GM21447 (cell line): ENCODE measurements at regions not wholly inside any gene's neighbourhood (a gene's known extent, or its start where the extent isn't known, plus 50 kb on each side); places are given as distances from the start of the nearest gene placed in this dataset.
"Not testable (repeated sequence)": the region's sequence is repeated elsewhere in the genome, so short reads cannot be mapped to it uniquely, and the experiment has no call there.

Source experiments
- ATAC-seq: cut with Tn5 transposase; IDR thresholded peaks from one replicate; pipeline ENCODE4 v1.9.1; 2021; ENCODE audit not compliant: unreplicated experiment

- ATAC-seq: no peak
These were observed 58.6 kb upstream of the CNTNAP2 start for GRCh38 chr7:146057958-146058357.

- ATAC-seq: no peak
These were observed 61.7 kb upstream of the CNTNAP2 start for GRCh38 chr7:146054909-146055308.

- no peak for ATAC-seq
These were observed 63.1 kb upstream of the CNTNAP2 start for GRCh38 chr7:146053492-146053891.

GRCh38 chr7:146043310-146043709 lies 73.3 kb upstream of the CNTNAP2 start:
- ATAC-seq: not testable (repeated sequence)

DNA sequence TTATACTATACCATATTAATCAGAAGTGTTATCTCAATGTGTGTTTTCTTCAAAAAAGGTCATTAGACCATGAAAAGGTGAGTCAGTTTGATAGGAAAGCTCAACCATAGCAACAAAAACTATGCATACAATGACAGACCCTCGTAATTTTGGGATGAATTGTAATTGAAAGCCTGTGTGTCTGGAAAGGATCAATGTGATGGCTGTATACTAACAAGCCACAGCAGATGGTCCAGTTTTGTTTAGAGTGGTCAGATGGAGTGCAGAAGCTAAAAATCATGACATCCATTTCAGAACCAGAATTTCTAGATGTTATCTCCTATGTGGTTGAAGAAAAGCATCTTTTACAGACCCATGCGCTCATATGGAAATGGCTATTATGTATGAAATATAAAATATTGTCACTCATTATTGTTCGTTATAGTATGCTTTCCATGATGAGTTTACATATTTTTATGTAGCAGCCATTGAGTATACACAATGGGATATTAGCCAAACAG lies 88.3 kb upstream of the CNTNAP2 start:
- no peak for ATAC-seq

DNA sequence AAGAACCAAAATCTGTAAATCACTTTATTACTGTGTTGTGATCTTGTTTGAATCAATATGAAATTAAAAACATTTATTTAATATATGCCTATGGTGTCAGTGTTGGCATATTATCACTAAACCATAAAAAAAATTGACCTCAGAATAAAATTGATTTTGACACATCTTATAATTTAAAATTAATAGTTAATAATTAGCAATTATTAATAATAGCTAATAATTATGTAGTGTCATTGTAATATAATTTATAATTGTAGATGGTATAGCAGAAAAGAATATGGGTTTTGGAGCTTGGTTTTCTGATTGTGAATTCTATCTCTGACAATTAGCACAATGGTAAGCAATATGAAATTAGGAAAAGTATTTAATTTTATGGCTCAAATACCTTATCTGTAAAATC lies 89.4 kb upstream of the CNTNAP2 start:
- no peak for ATAC-seq

GRCh38 chr7:146022776-146023175 lies 93.8 kb upstream of the CNTNAP2 start:
- ATAC-seq: no peak

- ATAC-seq: not testable (repeated sequence)
These were observed 97.3 kb upstream of the CNTNAP2 start for GRCh38 chr7:146019041-146020004.

- not testable (repeated sequence) for ATAC-seq
These were observed 99.2 kb upstream of the CNTNAP2 start for GRCh38 chr7:146017366-146017765.

GRCh38 chr7:146014154-146014553 lies 102.4 kb upstream of the CNTNAP2 start:
- not testable (repeated sequence) for ATAC-seq

- no peak for ATAC-seq
These were observed 108.3 kb upstream of the CNTNAP2 start for GRCh38 chr7:146008293-146008692.

DNA sequence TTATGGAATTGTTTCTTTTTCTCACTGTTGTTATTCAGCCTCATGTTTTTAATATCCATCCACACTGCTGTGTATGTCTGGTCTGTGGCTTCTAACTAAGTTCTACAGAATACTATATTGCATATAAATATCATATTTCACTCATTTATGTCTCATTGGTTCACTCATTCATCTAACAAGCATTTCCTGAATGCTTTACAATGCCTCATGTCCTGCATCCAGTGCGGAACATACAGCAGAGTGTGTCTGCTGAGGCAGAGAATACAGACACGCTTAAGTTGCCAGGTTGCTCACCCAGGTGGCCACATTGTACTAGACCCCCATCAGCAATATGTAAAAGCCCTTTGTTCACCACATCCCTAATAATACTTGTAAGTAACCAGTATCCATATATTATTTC lies 111.8 kb upstream of the CNTNAP2 start:
- ATAC-seq: no peak

- ATAC-seq: peak; percentile 89
These were observed 114.0 kb upstream of the CNTNAP2 start for GRCh38 chr7:146002431-146003078.

DNA sequence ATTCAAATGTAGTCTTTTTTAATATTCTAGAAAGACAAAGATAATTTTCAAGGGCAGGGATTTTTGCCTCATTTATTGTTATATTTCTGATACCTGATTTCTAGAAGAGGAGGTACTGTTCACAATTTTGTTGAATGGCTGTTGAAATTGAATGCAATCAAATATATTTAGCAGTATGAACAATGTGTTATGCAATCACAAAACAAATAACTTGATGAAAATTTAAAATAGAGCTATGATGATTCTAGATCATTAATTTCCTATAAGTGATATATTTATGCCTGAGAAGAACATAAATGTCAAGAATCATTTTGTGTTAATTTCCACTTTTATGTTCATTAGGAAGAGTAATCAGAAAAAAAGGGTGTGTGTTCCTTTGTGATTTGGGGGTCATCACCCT lies 114.6 kb upstream of the CNTNAP2 start:
- no peak for ATAC-seq

DNA sequence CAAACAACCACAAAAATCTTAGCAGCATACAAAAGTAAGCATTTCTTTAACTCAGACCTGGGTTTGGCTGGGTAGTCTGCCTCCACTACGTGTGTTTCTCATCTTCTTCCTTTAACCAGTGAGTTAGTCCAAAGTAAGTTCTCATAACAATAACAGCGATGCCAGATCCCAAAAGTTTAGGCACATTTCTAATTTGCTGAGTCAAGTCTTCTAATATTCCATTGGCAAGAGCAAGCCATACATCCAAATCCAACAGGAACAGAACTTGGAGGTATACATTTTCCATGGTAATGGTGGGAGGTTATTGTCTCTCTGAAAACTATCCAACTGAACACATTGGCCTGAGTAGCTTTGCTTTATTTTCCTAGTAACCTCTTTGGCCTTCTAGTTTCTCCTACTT lies 115.7 kb upstream of the CNTNAP2 start:
- ATAC-seq: no peak

- ATAC-seq: no peak
These were observed 127.1 kb upstream of the CNTNAP2 start for GRCh38 chr7:145989469-145989868.

GRCh38 chr7:145986248-145986874 lies 130.2 kb upstream of the CNTNAP2 start:
- ATAC-seq: no peak

- no peak for ATAC-seq
These were observed 137.8 kb upstream of the CNTNAP2 start for GRCh38 chr7:145978769-145979168.

GRCh38 chr7:145959981-145960380 lies 156.6 kb upstream of the CNTNAP2 start:
- ATAC-seq: no peak

DNA sequence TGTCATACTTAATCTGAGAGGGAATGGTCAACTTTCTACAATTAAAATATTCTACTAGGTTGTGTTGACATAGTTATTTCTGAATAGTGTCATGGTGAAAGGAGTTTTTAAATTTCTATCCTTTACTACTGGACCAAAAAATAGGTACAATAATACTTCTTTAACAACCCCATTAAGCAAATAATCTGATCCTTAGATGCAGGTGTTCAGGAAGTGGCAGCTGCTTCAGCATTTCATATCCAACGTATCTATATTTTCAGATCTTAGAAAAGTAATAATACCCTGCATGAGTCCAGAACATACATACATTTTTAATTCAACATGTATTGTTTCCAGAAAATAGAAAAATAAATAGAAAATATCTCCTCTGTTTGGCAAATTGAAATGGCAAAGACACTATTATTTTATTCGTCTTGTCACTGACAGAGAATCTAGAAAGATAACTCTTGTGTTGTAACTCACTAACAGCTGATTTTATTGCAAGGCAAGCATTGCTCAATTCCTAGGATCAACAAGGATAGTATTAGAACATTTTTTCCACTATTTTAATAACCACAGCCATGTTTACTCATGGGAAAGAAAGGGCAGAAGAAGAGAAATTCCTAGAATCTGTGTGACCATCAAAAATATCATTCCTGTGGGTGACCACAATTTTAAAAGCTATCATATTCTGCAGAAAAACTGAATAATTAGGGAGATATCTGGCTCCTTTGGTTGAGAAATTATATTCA lies 159.3 kb upstream of the CNTNAP2 start:
- ATAC-seq: no peak

- ATAC-seq: no peak
These were observed 165.0 kb upstream of the CNTNAP2 start for GRCh38 chr7:145951566-145951965.
